GM21529 (cell line): ENCODE measurements at regions not wholly inside any gene's neighbourhood (a gene's known extent, or its start where the extent isn't known, plus 50 kb on each side); places are given as distances from the start of the nearest gene placed in this dataset.
"Not testable (repeated sequence)": the region's sequence is repeated elsewhere in the genome, so short reads cannot be mapped to it uniquely, and the experiment has no call there.

Source experiments
- ATAC-seq: cut with Tn5 transposase; IDR thresholded peaks from one replicate; pipeline ENCODE4 v1.9.1; 2021; ENCODE audit not compliant: unreplicated experiment

GRCh38 chr6:150681578-150682395, 82.1 kb downstream of the PLEKHG1 start:
- ATAC-seq, result no peak

- no peak for ATAC-seq
Observed at GRCh38 chr6:150683320-150683719, 83.6 kb downstream of the PLEKHG1 start.

- ATAC-seq, result no peak
Observed at GRCh38 chr6:150684161-150684560, 84.5 kb downstream of the PLEKHG1 start.

GRCh38 chr6:150684714-150685459, 85.2 kb downstream of the PLEKHG1 start:
- ATAC-seq, result no peak

GRCh38 chr6:150685860-150686259, 86.2 kb downstream of the PLEKHG1 start:
- peak; percentile 70 for ATAC-seq

- ATAC-seq, result no peak
Observed at GRCh38 chr6:150686566-150686965, 86.9 kb downstream of the PLEKHG1 start.

- no peak for ATAC-seq
Observed at GRCh38 chr6:150687508-150687907, 87.8 kb downstream of the PLEKHG1 start.

- peak; percentile 57 for ATAC-seq
Observed at GRCh38 chr6:150689900-150690590, 90.4 kb downstream of the PLEKHG1 start.

- ATAC-seq, result no peak
Observed at GRCh38 chr6:150690681-150691080, 91.0 kb downstream of the PLEKHG1 start.

GRCh38 chr6:150691463-150691862, 91.8 kb downstream of the PLEKHG1 start:
- ATAC-seq, result no peak

- peak; percentile 80 for ATAC-seq
Observed at GRCh38 chr6:150692604-150693003, 92.9 kb downstream of the PLEKHG1 start.

- ATAC-seq, result no peak
Observed at GRCh38 chr6:150694889-150695288, 95.2 kb downstream of the PLEKHG1 start.

- no peak for ATAC-seq
Observed at GRCh38 chr6:150695652-150696051, 96.0 kb downstream of the PLEKHG1 start.

- ATAC-seq, result no peak
Observed at GRCh38 chr6:150696190-150696589, 96.5 kb downstream of the PLEKHG1 start.

- ATAC-seq, result not testable (repeated sequence)
Observed at GRCh38 chr6:150696918-150697317, 97.2 kb downstream of the PLEKHG1 start.

- no peak for ATAC-seq
Observed at GRCh38 chr6:150697515-150697914, 97.8 kb downstream of the PLEKHG1 start.

- no peak for ATAC-seq
Observed at GRCh38 chr6:150698391-150698790, 98.7 kb downstream of the PLEKHG1 start.

GRCh38 chr6:150702675-150703074, 103.0 kb downstream of the PLEKHG1 start:
- ATAC-seq, result no peak

- no peak for ATAC-seq
Observed at GRCh38 chr6:150704447-150705192, 104.9 kb downstream of the PLEKHG1 start.

- no peak for ATAC-seq
Observed at GRCh38 chr6:150705392-150705791, 105.7 kb downstream of the PLEKHG1 start.

GRCh38 chr6:150710236-150710635, 110.6 kb downstream of the PLEKHG1 start:
- ATAC-seq, result no peak
